ENCODE measurements at regions not wholly inside any gene's neighbourhood (a gene's known extent, or its start where the extent isn't known, plus 50 kb on each side); places are given as distances from the start of the nearest gene placed in this dataset.

DNA sequence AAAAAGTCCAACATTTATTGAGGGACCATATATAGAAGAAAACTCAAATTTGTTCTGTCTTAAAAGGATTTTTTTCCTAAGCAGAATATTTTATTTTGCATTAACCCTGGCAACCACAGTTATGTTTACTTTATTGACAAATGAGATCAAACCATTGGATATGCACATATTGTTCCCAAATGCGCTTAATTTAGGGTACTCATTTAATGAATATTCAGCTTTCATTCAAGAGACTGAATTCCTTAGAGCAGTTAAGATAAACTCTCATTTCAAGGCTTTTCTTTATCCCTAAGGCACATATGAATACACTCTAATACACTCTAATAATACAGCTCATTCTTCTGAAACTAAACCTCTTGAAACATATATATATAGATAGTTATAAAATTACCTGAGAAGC is 150.2 kb downstream of the HMHB1 start:
- TF ChIP-seq, protein P1, sequence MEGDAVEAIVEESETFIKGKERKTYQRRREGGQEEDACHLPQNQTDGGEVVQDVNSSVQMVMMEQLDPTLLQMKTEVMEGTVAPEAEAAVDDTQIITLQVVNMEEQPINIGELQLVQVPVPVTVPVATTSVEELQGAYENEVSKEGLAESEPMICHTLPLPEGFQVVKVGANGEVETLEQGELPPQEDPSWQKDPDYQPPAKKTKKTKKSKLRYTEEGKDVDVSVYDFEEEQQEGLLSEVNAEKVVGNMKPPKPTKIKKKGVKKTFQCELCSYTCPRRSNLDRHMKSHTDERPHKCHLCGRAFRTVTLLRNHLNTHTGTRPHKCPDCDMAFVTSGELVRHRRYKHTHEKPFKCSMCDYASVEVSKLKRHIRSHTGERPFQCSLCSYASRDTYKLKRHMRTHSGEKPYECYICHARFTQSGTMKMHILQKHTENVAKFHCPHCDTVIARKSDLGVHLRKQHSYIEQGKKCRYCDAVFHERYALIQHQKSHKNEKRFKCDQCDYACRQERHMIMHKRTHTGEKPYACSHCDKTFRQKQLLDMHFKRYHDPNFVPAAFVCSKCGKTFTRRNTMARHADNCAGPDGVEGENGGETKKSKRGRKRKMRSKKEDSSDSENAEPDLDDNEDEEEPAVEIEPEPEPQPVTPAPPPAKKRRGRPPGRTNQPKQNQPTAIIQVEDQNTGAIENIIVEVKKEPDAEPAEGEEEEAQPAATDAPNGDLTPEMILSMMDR (IDR thresholded peaks at IDR 0.05), result no peak
- no peak for TF ChIP-seq POLR2A (IDR thresholded peaks at IDR 0.05)
